HepG2 (cell line): ENCODE measurements at regions not wholly inside any gene's neighbourhood (a gene's known extent, or its start where the extent isn't known, plus 50 kb on each side); places are given as distances from the start of the nearest gene placed in this dataset.

Experiments used
- ATAC-seq: fragments of 200-7000 bp; cut with Tn5 transposase; 3 replicates; pipeline ENCODE4 v1.9.1; 2020; ENCODE audit warnings: mild to moderate bottlenecking, moderate library complexity
- BruUV-seq: library from RNA; stranded (reverse); fragments of 400-500 nt; replicated peaks from 2 replicates; lab custom pipeline; 2021; lab: Mats Ljungman, UMichigan
- CTCF ChIA-PET: fragments of 300-600 bp; formaldehyde crosslinking; extraction: SDS; loops from one replicate; lab custom pipeline; 2021; ENCODE audit warnings: low total read pairs, inconsistent platforms, low intra/inter-chr PET ratio; lab: Yijun Ruan, JAX
- POLR2A ChIA-PET: fragments of 350-600 bp; sonication (Branson Sonifier 250); formaldehyde crosslinking; loops from one replicate; lab custom pipeline; 2020; ENCODE audit warnings: antibody characterized with exemption, inconsistent platforms; lab: Yijun Ruan, JAX
- DNase-seq: peaks from one replicate; pipeline ENCODE4 v3.0.0-alpha.2; 2015; ENCODE audit warnings: low spot score
- FAIRE-seq: peaks from 3 replicates; lab custom pipeline; 2011; peaks lifted over from hg19 to GRCh38; lab: Jason Lieb, UNC
- H2AFZ ChIP-seq: one replicate; pipeline ENCODE4 v1.6.1; 2011; ENCODE audit warnings: low read length, inconsistent platforms
- H3K27ac ChIP-seq: fragments of 300-600 bp; 3 replicates; pipeline ENCODE4 v1.8.0; 2011; ENCODE audit warnings: mixed run types, mild to moderate bottlenecking, mixed read lengths, low read length, inconsistent platforms; ENCODE audit not compliant: insufficient read depth; ENCODE audit errors: extremely low read length
- H3K27me3 ChIP-seq, 2 experiments: fragments of 200-600 bp in 1 of 2; 2 replicates in 1 of 2; 3 replicates in 1 of 2; pipeline versions ENCODE4 v1.6.0 to v1.8.0; 2011; ENCODE audit warnings: low read length in 2 of 2, mild to moderate bottlenecking in 2 of 2, moderate library complexity in 2 of 2, inconsistent platforms in 1 of 2; ENCODE audit not compliant: insufficient read depth in 2 of 2, control insufficient read depth in 1 of 2
- H3K36me3 ChIP-seq, 2 experiments: fragments of 200-600 bp in 1 of 2; replicated peaks in 1 of 2; 2 replicates in 1 of 2; 3 replicates in 1 of 2; pipeline versions ENCODE4 v1.5.1 to v1.8.0; 2011; ENCODE audit warnings: low read length in 2 of 2, inconsistent platforms in 1 of 2; ENCODE audit not compliant: insufficient read depth in 2 of 2, control insufficient read depth in 1 of 2
- H3K4me1 ChIP-seq: 2 replicates; pipeline ENCODE4 v1.5.1; 2012; ENCODE audit warnings: low read length, inconsistent platforms; ENCODE audit not compliant: insufficient read depth
- H3K4me2 ChIP-seq: 2 replicates; pipeline ENCODE4 v1.6.0; 2011; ENCODE audit warnings: low read depth, low read length, inconsistent platforms
- H3K4me3 ChIP-seq, 3 experiments: fragments of 200-600 bp in 1 of 3; sonication (generic), shearing (Covaris generic) in 1 of 3; replicated peaks in 1 of 3; 2 replicates each; pipeline ENCODE4 v1.5.1; 2011 to 2016; ENCODE audit warnings: low read length in 3 of 3, inconsistent platforms in 2 of 3, low read depth in 2 of 3, mild to moderate bottlenecking in 2 of 3, control low read depth in 1 of 3, mixed read lengths in 1 of 3; ENCODE audit not compliant: insufficient read depth in 1 of 3
- H3K79me2 ChIP-seq: one replicate; pipeline ENCODE4 v1.6.1; 2011; ENCODE audit warnings: low read length, inconsistent platforms; ENCODE audit not compliant: insufficient read depth
- H3K9ac ChIP-seq: 2 replicates; pipeline ENCODE4 v1.6.0; 2011; ENCODE audit warnings: mild to moderate bottlenecking, low read depth, low read length, inconsistent platforms; ENCODE audit not compliant: insufficient read depth
- H3K9me3 ChIP-seq: 2 replicates; pipeline ENCODE4 v1.5.1; 2012; ENCODE audit warnings: mild to moderate bottlenecking, low read length
- H4K20me1 ChIP-seq: 2 replicates; pipeline ENCODE4 v1.6.0; 2011; ENCODE audit warnings: inconsistent platforms, mild to moderate bottlenecking, low read length, moderate library complexity; ENCODE audit not compliant: insufficient read depth
- DMAP1 ChIP-seq: IDR thresholded peaks from 2 replicates; pipeline ENCODE4 v1.6.1; 2016
- ETV5 ChIP-seq: IDR thresholded peaks from 2 replicates; pipeline ENCODE4 v1.6.1; 2018; ENCODE audit warnings: missing biosample characterization, missing genetic modification reagents, inconsistent platforms, borderline replicate concordance
- FOSL2 ChIP-seq: sonication (generic); formaldehyde crosslinking; IDR thresholded peaks from 2 replicates; pipeline ENCODE4 v1.4.0; 2020; ENCODE audit warnings: missing genetic modification reagents
- GABPA ChIP-seq, 2 experiments: IDR thresholded peaks; 2 replicates each; pipeline ENCODE4 v1.6.1; 2011 to 2016; ENCODE audit warnings: low read depth in 2 of 2, low read length in 1 of 2, missing biosample characterization in 1 of 2, missing genetic modification characterization in 1 of 2
- GLMP ChIP-seq: sonication (generic); formaldehyde crosslinking; IDR thresholded peaks from 2 replicates; pipeline ENCODE4 v1.9.0; 2021; ENCODE audit warnings: missing genetic modification reagents, mild to moderate bottlenecking, borderline replicate concordance
- IRF2 ChIP-seq: IDR thresholded peaks from 2 replicates; pipeline ENCODE4 v1.6.1; 2018; ENCODE audit warnings: missing genetic modification reagents, missing compliant biosample characterization
- MAZ ChIP-seq, 2 experiments: sonication (generic) in 1 of 2; formaldehyde crosslinking in 1 of 2; IDR thresholded peaks; 2 replicates each; pipeline versions ENCODE4 v1.5.0 to v1.6.1; 2012 to 2020; ENCODE audit warnings: low read depth in 2 of 2, mild to moderate bottlenecking in 2 of 2, borderline replicate concordance in 1 of 2, improper control_type of control experiment in 1 of 2, low read length in 1 of 2, missing genetic modification reagents in 1 of 2, moderate library complexity in 1 of 2
- MYC ChIP-seq: sonication (generic); formaldehyde crosslinking; IDR thresholded peaks from 2 replicates; pipeline ENCODE4 v1.9.0; 2021; ENCODE audit warnings: missing genetic modification reagents, borderline replicate concordance
- SMAD9 ChIP-seq: sonication (generic); formaldehyde crosslinking; IDR thresholded peaks from 2 replicates; pipeline ENCODE4 v1.5.1; 2020; ENCODE audit warnings: mild to moderate bottlenecking, missing genetic modification reagents
- SMARCC2 ChIP-seq: fragments of 450-650 bp; IDR thresholded peaks from 2 replicates; pipeline ENCODE4 v1.6.1; 2017; ENCODE audit warnings: antibody characterized with exemption, mild to moderate bottlenecking
- STAT5B ChIP-seq: sonication (generic); formaldehyde crosslinking; IDR thresholded peaks from 2 replicates; pipeline ENCODE4 v1.4.0; 2020; ENCODE audit warnings: missing genetic modification reagents
- TBX2 ChIP-seq: sonication (generic); formaldehyde crosslinking; IDR thresholded peaks from 2 replicates; pipeline ENCODE4 v1.5.0; 2020; ENCODE audit warnings: missing genetic modification reagents, mild to moderate bottlenecking, borderline replicate concordance
- TCF12 ChIP-seq, 2 experiments: fragments of 450-650 bp in 1 of 2; sonication (generic) in 1 of 2; formaldehyde crosslinking in 1 of 2; IDR thresholded peaks; 2 replicates each; pipeline versions ENCODE4 v1.6.1 to v1.8.0; 2017 to 2022; ENCODE audit warnings: antibody characterized with exemption in 1 of 2, mild to moderate bottlenecking in 1 of 2, missing genetic modification reagents in 1 of 2, moderate library complexity in 1 of 2
- USF2 ChIP-seq, 2 experiments: sonication (generic) in 1 of 2; formaldehyde crosslinking in 1 of 2; IDR thresholded peaks; 2 replicates each; pipeline versions ENCODE4 v1.5.1 to v1.6.1; 2011 to 2020; ENCODE audit warnings: borderline replicate concordance in 1 of 2, low read depth in 1 of 2, low read length in 1 of 2, mild to moderate bottlenecking in 1 of 2, missing genetic modification reagents in 1 of 2, moderate library complexity in 1 of 2
- ZBTB43 ChIP-seq: sonication (generic); formaldehyde crosslinking; conservative IDR thresholded peaks from 2 replicates; pipeline ENCODE4 v1.4.0; 2020; ENCODE audit warnings: missing genetic modification reagents
- ZNF121 ChIP-seq: sonication (generic); formaldehyde crosslinking; IDR thresholded peaks from 2 replicates; pipeline ENCODE4 v1.5.0; 2020; ENCODE audit warnings: mild to moderate bottlenecking, missing genetic modification reagents
- ZNF382 ChIP-seq: sonication (generic); formaldehyde crosslinking; IDR thresholded peaks from 2 replicates; pipeline ENCODE4 v1.5.0; 2020; ENCODE audit warnings: missing genetic modification reagents, mild to moderate bottlenecking, borderline replicate concordance
- ZNF496 ChIP-seq: sonication (generic); formaldehyde crosslinking; IDR thresholded peaks from 2 replicates; pipeline ENCODE4 v1.8.1; 2023; ENCODE audit warnings: mild to moderate bottlenecking, moderate library complexity, missing genetic modification reagents; ENCODE audit not compliant: insufficient replicate concordance
- ZSCAN22 ChIP-seq: sonication (generic); formaldehyde crosslinking; IDR thresholded peaks from 2 replicates; pipeline ENCODE4 v1.4.0; 2020; ENCODE audit warnings: mild to moderate bottlenecking, missing genetic modification reagents
- WGBS: methylation state at CpG from one replicate; pipeline ENCODE4 v1.1.6; 2017; ENCODE audit warnings: low lambda C conversion rate; 5-methylcytosine and 5-hydroxymethylcytosine counted together
- in situ Hi-C: cut with HindIII; loops from 2 replicates; pipeline ENCODE4 v1.10.0; 2017; ENCODE audit warnings: low pct_unique_long_range_greater_than_20kb; ENCODE audit not compliant: extremely low pct_ligation_motif_present
- intact Hi-C: fragments of 100-400 bp; cut with micrococcal nuclease; formaldehyde crosslinking; loops from one replicate; pipeline ENCODE4 v1.10.0; 2022; ENCODE audit not compliant: unreplicated experiment

- Histone ChIP-seq H3K9me3 (no peaks in the 10 kb centered on the region), H2AFZ (no peak overlapping the region), H3K27ac (no peak overlapping the region), H4K20me1 (no peaks in the 10 kb centered on the region), H3K4me2 (peak overlapping the region; percentile 44), H3K79me2 (no peaks in the 10 kb centered on the region), H3K4me3 (no peak overlapping the region), H3K36me3 (no peaks in the 10 kb centered on the region), H3K9ac (no peak overlapping the region), H3K27me3 (no peaks in the 10 kb centered on the region; a peak in 1 of 5 replicates), H3K4me1 (peaks cover 33% of the 10 kb centered on the region)
- DNase-seq (peak; percentile 69), FAIRE-seq (no peak), ATAC-seq (peak; percentile 45)
- ChIA-PET POLR2A (no interaction called here), CTCF (no interaction called here)
- 10% methylated on average over 11 of the region's 11 CpGs for WGBS
- BruUV-seq, result no TSS peak
- in situ Hi-C loops (loop anchor here (10.0 kb wide), 3 partner anchors 191 to 431 kb away; partner anchors contain the start of gene USPL1), intact Hi-C loops (loop anchor here (2.0 to 10.0 kb wide), 2 partner anchors 181 to 371 kb away; no protein-coding TSS in a partner anchor)
- TF ChIP-seq ZSCAN22, result no peak
- TF ChIP-seq SMAD9, result no peak
- no peak for TF ChIP-seq STAT5B
- no peak for TF ChIP-seq ZNF382 (CRISPR knock-in tag)
- TF ChIP-seq GLMP (CRISPR knock-in tag), result no peak
- TF ChIP-seq TBX2 (CRISPR knock-in tag), result no peak
- TF ChIP-seq ETV5 (CRISPR knock-in tag), result peak; percentile 86; the same call in 1 of the 2 replicates
- no peak for TF ChIP-seq MAZ (IDR thresholded peaks at IDR 0.05; ENCODE audit: borderline replicate concordance, low read depth, low read length)
- TF ChIP-seq MAZ (CRISPR knock-in tag; IDR thresholded peaks at IDR 0.05; ENCODE audit: low read depth), result no peak
- no peak for TF ChIP-seq ZBTB43 (CRISPR knock-in tag)
- TF ChIP-seq ZNF496 (CRISPR knock-in tag), result no peak
- TF ChIP-seq GABPA (IDR thresholded peaks at IDR 0.05; ENCODE audit: low read depth, low read length), result no peak
- peak; percentile 77 for TF ChIP-seq GABPA (CRISPR knock-in tag; IDR thresholded peaks at IDR 0.05; ENCODE audit: low read depth)
- no peak for TF ChIP-seq USF2 (IDR thresholded peaks at IDR 0.05; ENCODE audit: low read depth, low read length)
- TF ChIP-seq USF2 (CRISPR knock-in tag; IDR thresholded peaks at IDR 0.05; ENCODE audit: borderline replicate concordance), result no peak
- no peak for TF ChIP-seq ZNF121 (CRISPR knock-in tag)
- TF ChIP-seq FOSL2 (CRISPR knock-in tag), result peak; percentile 94
- no peak for TF ChIP-seq MYC (CRISPR knock-in tag)
- TF ChIP-seq DMAP1, result no peak
- TF ChIP-seq SMARCC2, result no peak
- no peak for TF ChIP-seq TCF12 (IDR thresholded peaks at IDR 0.05)
- no peak for TF ChIP-seq TCF12 (CRISPR knock-in tag; IDR thresholded peaks at IDR 0.05)
- no peak for TF ChIP-seq IRF2
These were observed 113.0 kb downstream of the TEX26 start for GRCh38 chr13:31045286-31046081.
